GM23338 (cell line): ENCODE measurements at regions not wholly inside any gene's neighbourhood (a gene's known extent, or its start where the extent isn't known, plus 50 kb on each side); places are given as distances from the start of the nearest gene placed in this dataset.

Experiments
- ATAC-seq: fragments of 200-7000 bp; cut with Tn5 transposase; 3 replicates; pipeline ENCODE4 v1.9.1; 2020
- DNase-seq: peaks from one replicate; pipeline ENCODE4 v3.0.0-alpha.2; 2015; ENCODE audit warnings: low spot score
- H2AFZ ChIP-seq: fragments of 200-600 bp; sonication (generic); 2 replicates; pipeline ENCODE4 v1.8.0; 2016; ENCODE audit warnings: antibody characterized with exemption, mild to moderate bottlenecking, moderate library complexity
- H3F3A ChIP-seq: fragments of 200-600 bp; sonication (generic); replicated peaks from 2 replicates; pipeline ENCODE4 v1.8.0; 2017; ENCODE audit warnings: antibody characterized with exemption, mixed run types, low read depth
- H3K27ac ChIP-seq: fragments of 200-600 bp; sonication (generic); 2 replicates; pipeline ENCODE4 v1.6.1; 2016; ENCODE audit warnings: low read depth
- H3K27me3 ChIP-seq: fragments of 200-600 bp; sonication (generic); 2 replicates; pipeline ENCODE4 v1.8.0; 2016; ENCODE audit warnings: mild to moderate bottlenecking, mixed run types, moderate library complexity; ENCODE audit not compliant: insufficient read depth
- H3K36me3 ChIP-seq: fragments of 200-600 bp; sonication (generic); 2 replicates; pipeline ENCODE4 v1.8.0; 2016; ENCODE audit warnings: mild to moderate bottlenecking; ENCODE audit not compliant: insufficient read depth
- H3K4me1 ChIP-seq: fragments of 200-600 bp; sonication (generic); 2 replicates; pipeline ENCODE4 v1.8.0; 2016; ENCODE audit warnings: mild to moderate bottlenecking, moderate library complexity; ENCODE audit not compliant: insufficient read depth
- H3K4me2 ChIP-seq: fragments of 200-600 bp; sonication (generic); 2 replicates; pipeline ENCODE4 v1.7.1; 2017; ENCODE audit warnings: mixed run types
- H3K4me3 ChIP-seq: fragments of 200-600 bp; sonication (generic); 2 replicates; pipeline ENCODE4 v1.6.1; 2016; ENCODE audit warnings: mixed run types
- H3K79me2 ChIP-seq: fragments of 200-600 bp; sonication (generic); replicated peaks from 2 replicates; pipeline ENCODE4 v1.8.0; 2017; ENCODE audit warnings: mild to moderate bottlenecking; ENCODE audit not compliant: insufficient read depth
- H3K9me2 ChIP-seq: fragments of 200-600 bp; sonication (generic); 2 replicates; pipeline ENCODE4 v1.8.0; 2017; ENCODE audit not compliant: insufficient read depth
- H4K20me1 ChIP-seq: fragments of 200-600 bp; sonication (generic); replicated peaks from 2 replicates; pipeline ENCODE4 v1.8.0; 2017; ENCODE audit warnings: mild to moderate bottlenecking; ENCODE audit not compliant: insufficient read depth
- H3K27ac Mint-ChIP-seq: 2 replicates; pipeline ENCODE4 v1.8.0; 2020; ENCODE audit warnings: inconsistent platforms, mild to moderate bottlenecking, moderate library complexity, mixed read lengths
- H3K27me3 Mint-ChIP-seq: 3 replicates; pipeline ENCODE4 v1.8.0; 2022; ENCODE audit warnings: low read depth, mild to moderate bottlenecking, moderate library complexity, mixed read lengths, inconsistent platforms; ENCODE audit not compliant: insufficient read depth, poor library complexity
- H3K36me3 Mint-ChIP-seq: 3 replicates; pipeline ENCODE4 v1.8.0; 2021; ENCODE audit warnings: low read depth, mild to moderate bottlenecking, inconsistent platforms, moderate library complexity, mixed read lengths
- H3K4me1 Mint-ChIP-seq: 3 replicates; pipeline ENCODE4 v1.8.0; 2020; ENCODE audit warnings: mild to moderate bottlenecking, inconsistent platforms, mixed read lengths
- H3K4me3 Mint-ChIP-seq: 3 replicates; pipeline ENCODE4 v1.8.0; 2021; ENCODE audit warnings: moderate library complexity, mild to moderate bottlenecking, inconsistent platforms, mixed read lengths
- H3K9me3 Mint-ChIP-seq: 3 replicates; pipeline ENCODE4 v1.8.0; 2020; ENCODE audit warnings: moderate library complexity, mild to moderate bottlenecking, inconsistent platforms, mixed read lengths
- CREB1 ChIP-seq: fragments of 250-450 bp; sonication (Bioruptor Pico); IDR thresholded peaks from 2 replicates; pipeline ENCODE4 v1.5.0; 2020; ENCODE audit warnings: low read depth, mild to moderate bottlenecking, moderate library complexity
- CTCF ChIP-seq, 2 experiments: fragments of 200-600 bp in 1 of 2; sonication (generic) in 1 of 2; conservative IDR thresholded peaks; 2 replicates each; pipeline versions ENCODE4 v1.5.1 to v1.6.1; 2016 to 2017; ENCODE audit warnings: antibody characterized with exemption in 2 of 2, low read depth in 2 of 2, mild to moderate bottlenecking in 2 of 2, moderate library complexity in 1 of 2
- ETS1 ChIP-seq: IDR thresholded peaks from 2 replicates; pipeline ENCODE4 v1.6.1; 2016; ENCODE audit warnings: antibody characterized with exemption
- EZH2 ChIP-seq: fragments of 200-600 bp; sonication (generic); IDR thresholded peaks from one replicate; pipeline ENCODE4 v1.8.0; 2017; ENCODE audit warnings: antibody characterized with exemption, mild to moderate bottlenecking, low read depth; ENCODE audit not compliant: unreplicated experiment
- EZH2phosphoT487 ChIP-seq: fragments of 200-600 bp; sonication (generic); IDR thresholded peaks from one replicate; pipeline ENCODE4 v1.8.1; 2018; ENCODE audit warnings: antibody characterized with exemption; ENCODE audit not compliant: unreplicated experiment
- JUNB ChIP-seq: IDR thresholded peaks from one replicate; pipeline ENCODE4 v1.6.1; 2016; ENCODE audit warnings: antibody characterized with exemption; ENCODE audit not compliant: unreplicated experiment
- NANOG ChIP-seq: IDR thresholded peaks from 2 replicates; pipeline ENCODE4 v1.6.1; 2016; ENCODE audit warnings: antibody characterized with exemption, borderline replicate concordance
- POLR2AphosphoS5 ChIP-seq: IDR thresholded peaks from 2 replicates; pipeline ENCODE4 v1.6.1; 2016; ENCODE audit warnings: antibody characterized with exemption, low read depth
- REST ChIP-seq: IDR thresholded peaks from one replicate; pipeline ENCODE4 v1.6.1; 2018; ENCODE audit warnings: antibody characterized with exemption; ENCODE audit not compliant: unreplicated experiment
- STAT1 ChIP-seq: IDR thresholded peaks from one replicate; pipeline ENCODE4 v1.6.1; 2016; ENCODE audit warnings: antibody characterized with exemption; ENCODE audit not compliant: unreplicated experiment
- ZNF114 ChIP-seq: fragments of 250-450 bp; sonication (Bioruptor Pico); IDR thresholded peaks from 2 replicates; pipeline ENCODE4 v1.5.0; 2020; ENCODE audit warnings: mild to moderate bottlenecking, moderate library complexity
- ZNF331 ChIP-seq: fragments of 250-450 bp; sonication (Bioruptor Pico); IDR thresholded peaks from 2 replicates; pipeline ENCODE4 v1.5.0; 2020; ENCODE audit warnings: low read depth, mild to moderate bottlenecking, moderate library complexity
- ZNF462 ChIP-seq: fragments of 250-450 bp; sonication (Bioruptor Pico); IDR thresholded peaks from 2 replicates; pipeline ENCODE4 v1.5.0; 2020; ENCODE audit warnings: mild to moderate bottlenecking, moderate library complexity

GRCh38 chr4:165748321-165748720 is 124.7 kb upstream of the TLL1 start:
- Histone ChIP-seq H3K79me2 (no peaks in the 10 kb centered on the region), H3K4me2 (peak overlapping the region; percentile 55), H3K4me3 (no peak overlapping the region), H3K27me3 (no peaks in the 10 kb centered on the region), H3K27ac (no peak overlapping the region), H3K9me2 (no peaks in the 10 kb centered on the region), H3K36me3 (no peaks in the 10 kb centered on the region), H3K4me1 (peaks cover 31% of the 10 kb centered on the region), H3F3A (no peaks in the 10 kb centered on the region), H4K20me1 (no peaks in the 10 kb centered on the region), H2AFZ (no peak overlapping the region)
- peak; percentile 31 for DNase-seq
- Mint-ChIP-seq H3K27me3 (peaks cover 2% of the 10 kb centered on the region), H3K27ac (no peak overlapping the region), H3K4me3 (no peak overlapping the region), H3K36me3 (no peaks in the 10 kb centered on the region; the same call in 2 of the 3 replicates), H3K9me3 (no peaks in the 10 kb centered on the region), H3K4me1 (peaks cover 38% of the 10 kb centered on the region)
- peak; percentile 83 for ATAC-seq
- TF ChIP-seq REST (no peak), NANOG (no peak; the same call in 1 of the 2 replicates), EZH2phosphoT487 (no peak), ZNF462 (CRISPR knock-in tag) (no peak), CTCF (conservative IDR thresholded peaks at IDR 0.05; ENCODE audit: low read depth in 2 of 2) (no peak), JUNB (no peak), CREB1 (CRISPR knock-in tag) (no peak), ZNF331 (CRISPR knock-in tag) (no peak), POLR2AphosphoS5 (no peak), ETS1 (no peak), EZH2 (no peak), ZNF114 (CRISPR knock-in tag) (no peak), STAT1 (no peak)
